ENCODE measurements at regions not wholly inside any gene's neighbourhood (a gene's known extent, or its start where the extent isn't known, plus 50 kb on each side); places are given as distances from the start of the nearest gene placed in this dataset.

GRCh38 chr4:181662383-181662782 lies 580.8 kb upstream of the TENM3 start:
- Histone ChIP-seq H4K20me1 (ENCODE audit: insufficient read depth, low read length) (no peaks in the 10 kb centered on the region), H3K4me3 (ENCODE audit: low read depth in 1 of 2, low read length in 2 of 2) (no peak overlapping the region), H3K4me2 (ENCODE audit: insufficient read depth, low read length) (no peak overlapping the region), H3K9ac (ENCODE audit: low read depth, low read length) (no peak overlapping the region), H2AFZ (ENCODE audit: low read depth, low read length) (no peak overlapping the region), H3K4me1 (ENCODE audit: insufficient read depth, low read length) (no peaks in the 10 kb centered on the region), H3K36me3 (ENCODE audit: insufficient read depth, low read length) (no peaks in the 10 kb centered on the region), H3K79me2 (ENCODE audit: insufficient read depth, low read length) (no peaks in the 10 kb centered on the region), H3K27me3 (ENCODE audit: insufficient read depth, low read length, poor library complexity) (no peaks in the 10 kb centered on the region), H3K27ac (ENCODE audit: low read length) (no peak overlapping the region), H3K9me3 (ENCODE audit: insufficient read depth, low read length, severe bottlenecking) (no peaks in the 10 kb centered on the region)
- DNase-seq (no peak), ATAC-seq (ENCODE audit: insufficient read depth, low read depth) (no peak)
- TF ChIP-seq, protein P1, sequence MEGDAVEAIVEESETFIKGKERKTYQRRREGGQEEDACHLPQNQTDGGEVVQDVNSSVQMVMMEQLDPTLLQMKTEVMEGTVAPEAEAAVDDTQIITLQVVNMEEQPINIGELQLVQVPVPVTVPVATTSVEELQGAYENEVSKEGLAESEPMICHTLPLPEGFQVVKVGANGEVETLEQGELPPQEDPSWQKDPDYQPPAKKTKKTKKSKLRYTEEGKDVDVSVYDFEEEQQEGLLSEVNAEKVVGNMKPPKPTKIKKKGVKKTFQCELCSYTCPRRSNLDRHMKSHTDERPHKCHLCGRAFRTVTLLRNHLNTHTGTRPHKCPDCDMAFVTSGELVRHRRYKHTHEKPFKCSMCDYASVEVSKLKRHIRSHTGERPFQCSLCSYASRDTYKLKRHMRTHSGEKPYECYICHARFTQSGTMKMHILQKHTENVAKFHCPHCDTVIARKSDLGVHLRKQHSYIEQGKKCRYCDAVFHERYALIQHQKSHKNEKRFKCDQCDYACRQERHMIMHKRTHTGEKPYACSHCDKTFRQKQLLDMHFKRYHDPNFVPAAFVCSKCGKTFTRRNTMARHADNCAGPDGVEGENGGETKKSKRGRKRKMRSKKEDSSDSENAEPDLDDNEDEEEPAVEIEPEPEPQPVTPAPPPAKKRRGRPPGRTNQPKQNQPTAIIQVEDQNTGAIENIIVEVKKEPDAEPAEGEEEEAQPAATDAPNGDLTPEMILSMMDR (IDR thresholded peaks at IDR 0.05; ENCODE audit: borderline replicate concordance, extremely low read depth, low read length, poor library complexity, severe bottlenecking): no peak
- TF ChIP-seq EZH2 (IDR thresholded peaks at IDR 0.05; ENCODE audit: borderline replicate concordance, low read depth, low read length, severe bottlenecking): no peak

DNA sequence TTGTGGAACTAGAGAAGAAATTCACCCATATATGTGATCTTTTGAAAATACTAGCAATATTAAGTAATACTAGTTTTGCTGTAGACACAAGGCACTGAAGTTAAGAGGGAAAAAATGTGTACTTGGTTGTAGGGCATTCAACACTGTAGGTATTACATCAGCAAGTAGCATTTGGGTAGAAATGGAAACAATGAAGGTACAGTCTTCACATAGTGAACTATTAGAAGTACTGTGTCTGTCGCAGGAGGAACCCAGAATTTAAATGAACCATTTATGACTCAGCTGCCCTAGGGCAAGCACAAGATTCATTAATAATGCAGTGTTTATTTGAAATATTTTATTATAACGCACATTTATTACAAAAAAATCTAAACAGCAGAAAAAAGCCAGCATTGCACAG lies 572.7 kb upstream of the TENM3 start:
- no peak overlapping the region for H3K4me3 ChIP-seq (ENCODE audit: low read depth in 1 of 2, low read length in 2 of 2)
- H3K9ac ChIP-seq (ENCODE audit: low read depth, low read length): no peak overlapping the region
- no peaks in the 10 kb centered on the region for H3K79me2 ChIP-seq (ENCODE audit: insufficient read depth, low read length)
- H2AFZ ChIP-seq (ENCODE audit: low read depth, low read length): no peak overlapping the region
- H3K9me3 ChIP-seq (ENCODE audit: insufficient read depth, low read length, severe bottlenecking): no peaks in the 10 kb centered on the region
- H3K36me3 ChIP-seq (ENCODE audit: insufficient read depth, low read length): no peaks in the 10 kb centered on the region
- no peaks in the 10 kb centered on the region for H3K4me1 ChIP-seq (ENCODE audit: insufficient read depth, low read length)
- TF ChIP-seq, protein P1 (IDR thresholded peaks at IDR 0.05; ENCODE audit: borderline replicate concordance, extremely low read depth, low read length, poor library complexity, severe bottlenecking): no peak
- TF ChIP-seq EZH2 (IDR thresholded peaks at IDR 0.05; ENCODE audit: borderline replicate concordance, low read depth, low read length, severe bottlenecking): no peak
- H3K27me3 ChIP-seq (ENCODE audit: insufficient read depth, low read length, poor library complexity): no peaks in the 10 kb centered on the region
- DNase-seq (no peak), ATAC-seq (ENCODE audit: insufficient read depth, low read depth) (no peak)
- H3K4me2 ChIP-seq (ENCODE audit: insufficient read depth, low read length): no peak overlapping the region
- no peak overlapping the region for H3K27ac ChIP-seq (ENCODE audit: low read length)
- H4K20me1 ChIP-seq (ENCODE audit: insufficient read depth, low read length): no peaks in the 10 kb centered on the region

DNA sequence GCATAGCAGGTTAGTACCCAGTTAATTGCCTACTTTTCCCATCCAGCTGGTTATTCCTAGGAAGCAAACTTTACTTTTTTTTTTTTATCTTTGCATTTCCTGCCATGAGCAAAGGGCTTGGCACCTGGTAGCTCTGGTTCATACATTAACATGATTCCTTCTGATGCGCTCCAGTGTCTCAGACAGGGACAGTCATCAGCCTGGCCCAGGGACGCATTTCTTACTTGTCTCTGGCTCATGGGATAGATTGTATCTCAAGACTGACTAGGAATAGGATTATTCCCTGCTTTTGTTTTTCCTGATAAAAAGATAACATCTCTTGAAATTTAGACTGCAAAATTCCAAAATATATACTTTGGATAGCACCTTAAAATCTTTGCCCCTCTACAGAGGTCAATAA lies 571.5 kb upstream of the TENM3 start:
- Histone ChIP-seq H3K9ac (ENCODE audit: low read depth, low read length) (no peak overlapping the region), H3K36me3 (ENCODE audit: insufficient read depth, low read length) (no peaks in the 10 kb centered on the region), H3K4me3 (ENCODE audit: low read depth in 1 of 2, low read length in 2 of 2) (no peak overlapping the region), H3K4me1 (ENCODE audit: insufficient read depth, low read length) (no peaks in the 10 kb centered on the region), H3K9me3 (ENCODE audit: insufficient read depth, low read length, severe bottlenecking) (no peaks in the 10 kb centered on the region), H3K4me2 (ENCODE audit: insufficient read depth, low read length) (no peak overlapping the region), H3K79me2 (ENCODE audit: insufficient read depth, low read length) (no peaks in the 10 kb centered on the region), H2AFZ (ENCODE audit: low read depth, low read length) (no peak overlapping the region), H4K20me1 (ENCODE audit: insufficient read depth, low read length) (no peaks in the 10 kb centered on the region), H3K27ac (ENCODE audit: low read length) (no peak overlapping the region), H3K27me3 (ENCODE audit: insufficient read depth, low read length, poor library complexity) (no peaks in the 10 kb centered on the region)
- TF ChIP-seq, protein P1 (IDR thresholded peaks at IDR 0.05; ENCODE audit: borderline replicate concordance, extremely low read depth, low read length, poor library complexity, severe bottlenecking): no peak
- TF ChIP-seq EZH2 (IDR thresholded peaks at IDR 0.05; ENCODE audit: borderline replicate concordance, low read depth, low read length, severe bottlenecking): no peak
- DNase-seq: no peak
- ATAC-seq (ENCODE audit: insufficient read depth, low read depth): no peak

- Histone ChIP-seq H2AFZ (ENCODE audit: low read depth, low read length) (no peak overlapping the region), H3K79me2 (ENCODE audit: insufficient read depth, low read length) (no peaks in the 10 kb centered on the region), H3K9ac (ENCODE audit: low read depth, low read length) (no peak overlapping the region), H3K4me3 (ENCODE audit: low read depth in 1 of 2, low read length in 2 of 2) (no peak overlapping the region), H3K9me3 (ENCODE audit: insufficient read depth, low read length, severe bottlenecking) (no peaks in the 10 kb centered on the region), H4K20me1 (ENCODE audit: insufficient read depth, low read length) (no peaks in the 10 kb centered on the region), H3K4me1 (ENCODE audit: insufficient read depth, low read length) (no peaks in the 10 kb centered on the region), H3K36me3 (ENCODE audit: insufficient read depth, low read length) (no peaks in the 10 kb centered on the region), H3K4me2 (ENCODE audit: insufficient read depth, low read length) (no peak overlapping the region), H3K27me3 (ENCODE audit: insufficient read depth, low read length, poor library complexity) (no peaks in the 10 kb centered on the region), H3K27ac (ENCODE audit: low read length) (no peak overlapping the region)
- DNase-seq (no peak), ATAC-seq (ENCODE audit: insufficient read depth, low read depth) (no peak)
- TF ChIP-seq EZH2 (IDR thresholded peaks at IDR 0.05; ENCODE audit: borderline replicate concordance, low read depth, low read length, severe bottlenecking): no peak
- TF ChIP-seq, protein P1 (IDR thresholded peaks at IDR 0.05; ENCODE audit: borderline replicate concordance, extremely low read depth, low read length, poor library complexity, severe bottlenecking): no peak
Measured at GRCh38 chr4:181672751-181673150, 570.5 kb upstream of the TENM3 start.
